ENCODE measurements at regions not wholly inside any gene's neighbourhood (a gene's known extent, or its start where the extent isn't known, plus 50 kb on each side); places are given as distances from the start of the nearest gene placed in this dataset.

GRCh38 chr2:239504643-239505235 is 103.9 kb upstream of the HDAC4 start:
- H3K9me3 ChIP-seq: no peaks in the 10 kb centered on the region
- in situ Hi-C loops (cut with MboI; ENCODE audit: low pct_ligation_motif_present in 1 of 4, low pct_unique_long_range_greater_than_20kb in 1 of 4, low sequenced_read_pairs in 3 of 4): no loop called here

GRCh38 chr2:239502430-239503186 is 101.8 kb upstream of the HDAC4 start:
- intact Hi-C loops (cut with DNase I; ENCODE audit: low total_unique reads): no loop called here
- Histone ChIP-seq H3K36me3 (no peaks in the 10 kb centered on the region), H3K27me3 (no peaks in the 10 kb centered on the region), H3K4me3 (no peak overlapping the region), H3K4me1 (peaks cover 0 to 6% (median 0%) of the 10 kb centered on the region in 4 donors), H3K27ac (no peak overlapping the region), H3K9me3 (no peaks in the 10 kb centered on the region)
- DNase-seq: no peak
- 40 to 84% methylated on average over 1 to 19 of the region's 19 CpGs for WGBS, 2 donors (ENCODE audit: low coverage in 1 of 2)
- in situ Hi-C loops (cut with MboI; ENCODE audit: low pct_ligation_motif_present in 1 of 4, low pct_unique_long_range_greater_than_20kb in 1 of 4, low sequenced_read_pairs in 3 of 4): no loop called here
- TF ChIP-seq CTCF (IDR thresholded peaks at IDR 0.05) (no peak), POLR2A (IDR thresholded peaks at IDR 0.05) (no peak), POLR2AphosphoS5 (IDR thresholded peaks at IDR 0.05) (no peak), EP300 (IDR thresholded peaks at IDR 0.05; ENCODE audit: low read depth) (no peak)

More at GRCh38 chr2:239504643-239505235, 103.9 kb upstream of the HDAC4 start:
- DNase-seq: no peak
- Histone ChIP-seq H3K36me3 (no peaks in the 10 kb centered on the region), H3K4me1 (no peaks in the 10 kb centered on the region), H3K27me3 (no peaks in the 10 kb centered on the region), H3K27ac (no peak overlapping the region), H3K4me3 (no peak overlapping the region)
- TF ChIP-seq POLR2A (IDR thresholded peaks at IDR 0.05): no peak
- TF ChIP-seq EP300 (IDR thresholded peaks at IDR 0.05; ENCODE audit: low read depth): no peak
- TF ChIP-seq CTCF (IDR thresholded peaks at IDR 0.05): no peak
- TF ChIP-seq POLR2AphosphoS5 (IDR thresholded peaks at IDR 0.05): no peak
- intact Hi-C loops (cut with DNase I; ENCODE audit: low total_unique reads): no loop called here
- 80 to 81% methylated on average over 2 to 16 of the region's 16 CpGs for WGBS, 2 donors (ENCODE audit: low coverage in 1 of 2)

- Histone ChIP-seq H3K27me3 (no peaks in the 10 kb centered on the region), H3K27ac (no peak overlapping the region), H3K4me1 (peaks cover 0 to 6% (median 0%) of the 10 kb centered on the region in 4 donors), H3K4me3 (no peak overlapping the region), H3K9me3 (no peaks in the 10 kb centered on the region), H3K36me3 (no peaks in the 10 kb centered on the region)
- in situ Hi-C loops (cut with MboI; ENCODE audit: low pct_ligation_motif_present in 1 of 4, low pct_unique_long_range_greater_than_20kb in 1 of 4, low sequenced_read_pairs in 3 of 4): no loop called here
- no peak for DNase-seq
- intact Hi-C loops (cut with DNase I; ENCODE audit: low total_unique reads): no loop called here
- TF ChIP-seq EP300 (IDR thresholded peaks at IDR 0.05; ENCODE audit: low read depth) (no peak), CTCF (IDR thresholded peaks at IDR 0.05) (no peak), POLR2A (IDR thresholded peaks at IDR 0.05) (no peak), POLR2AphosphoS5 (IDR thresholded peaks at IDR 0.05) (no peak)
- WGBS, 2 donors (ENCODE audit: low coverage in 1 of 2): 58 to 71% methylated on average over 4 to 18 of the region's 22 CpGs
Measured at GRCh38 chr2:239500574-239501550, 100.0 kb upstream of the HDAC4 start.
